ENCODE measurements at regions not wholly inside any gene's neighbourhood (a gene's known extent, or its start where the extent isn't known, plus 50 kb on each side); places are given as distances from the start of the nearest gene placed in this dataset.
"Not testable (repeated sequence)": the region's sequence is repeated elsewhere in the genome, so short reads cannot be mapped to it uniquely, and the experiment has no call there.

DNA sequence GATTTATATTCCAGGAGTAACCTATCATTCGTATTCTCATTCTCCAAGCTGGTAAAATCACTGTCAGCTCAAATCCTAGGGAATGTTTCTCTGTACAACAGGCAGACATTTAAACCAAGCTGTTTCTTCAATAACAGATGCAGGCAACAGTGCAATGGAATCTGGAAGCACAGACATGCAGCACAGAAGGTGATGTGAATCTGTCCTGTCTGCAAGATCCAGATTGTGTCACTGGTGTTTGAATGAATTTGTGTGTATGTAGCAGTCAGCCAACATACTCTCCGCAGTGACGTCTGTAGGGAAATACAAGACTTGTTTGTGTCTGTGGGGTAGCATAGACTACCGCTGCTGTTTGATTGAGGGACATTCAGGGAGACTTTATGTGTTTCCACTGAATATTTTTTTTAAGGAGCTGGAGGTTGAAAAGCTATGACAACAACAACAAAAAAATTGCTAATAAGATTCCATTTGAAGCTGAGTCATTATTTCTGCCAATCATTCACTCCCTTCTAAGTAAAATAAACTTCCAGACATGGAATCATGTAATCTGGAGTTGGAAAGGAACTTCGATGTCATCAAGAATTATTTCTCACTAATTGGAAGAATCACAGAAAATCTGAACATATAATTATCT lies 122.9 kb upstream of the MYO3A start:
- no peak for DNase-seq

DNA sequence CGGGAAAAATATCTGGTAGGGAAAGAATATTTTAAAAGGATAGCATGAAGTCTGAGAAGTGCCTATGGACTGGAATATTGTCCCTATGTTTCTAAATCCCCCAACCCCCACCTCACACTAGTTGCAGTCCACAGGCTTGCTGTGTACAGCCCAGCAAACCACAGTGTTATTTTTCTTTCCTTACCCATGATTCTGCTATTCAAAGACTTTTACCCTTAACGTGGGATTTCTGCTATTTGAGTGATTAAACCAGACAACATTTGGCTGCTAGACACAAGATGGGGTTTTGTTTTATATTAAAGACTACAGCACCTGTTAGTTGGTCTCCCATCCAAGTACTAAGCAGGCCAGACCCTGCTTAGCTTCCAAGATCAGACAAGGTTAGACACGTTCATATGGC lies 120.5 kb upstream of the MYO3A start:
- no peak for DNase-seq

DNA sequence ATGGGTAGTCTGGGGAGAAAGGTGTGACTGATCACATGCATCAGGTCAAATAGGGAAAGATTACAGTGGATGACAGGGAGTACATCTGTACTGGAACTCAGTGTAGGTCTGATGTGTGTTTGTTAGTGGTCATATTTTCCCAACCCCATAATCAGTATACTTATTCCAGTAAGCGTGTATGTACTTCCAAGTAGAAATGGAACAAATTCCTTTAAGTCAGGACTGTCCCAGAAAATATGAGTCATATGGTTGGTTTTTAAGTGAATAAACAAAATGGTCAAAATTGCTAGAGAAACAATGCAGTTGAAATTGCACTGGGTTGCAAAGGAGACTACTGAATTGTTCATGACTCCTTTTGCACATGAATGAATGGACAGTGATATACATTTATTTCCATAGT lies 118.8 kb upstream of the MYO3A start:
- no peak for DNase-seq

- peak; percentile 26 for DNase-seq
These were observed 117.8 kb upstream of the MYO3A start for GRCh38 chr10:25815999-25816768.

GRCh38 chr10:25817200-25817599 lies 116.8 kb upstream of the MYO3A start:
- DNase-seq, result no peak

DNA sequence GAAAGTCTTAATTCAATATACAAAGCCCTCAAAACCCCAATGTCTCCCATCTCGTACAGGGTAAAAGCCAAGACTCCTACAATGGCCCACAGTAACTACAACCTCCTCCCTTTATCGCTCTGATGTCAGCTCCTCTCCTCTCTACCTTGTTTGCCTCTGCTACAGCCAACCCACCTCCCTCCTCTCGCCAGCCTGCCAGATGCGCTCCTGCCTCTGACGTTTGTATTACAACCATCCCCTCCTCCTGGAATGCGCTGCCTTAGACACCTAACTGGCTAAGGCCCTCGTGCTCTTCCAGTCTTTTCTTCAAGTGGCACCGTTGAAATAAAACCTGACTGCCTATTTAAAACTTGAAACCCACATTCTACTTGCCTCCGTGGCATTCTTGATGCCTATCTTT lies 115.3 kb upstream of the MYO3A start:
- no peak for DNase-seq

DNA sequence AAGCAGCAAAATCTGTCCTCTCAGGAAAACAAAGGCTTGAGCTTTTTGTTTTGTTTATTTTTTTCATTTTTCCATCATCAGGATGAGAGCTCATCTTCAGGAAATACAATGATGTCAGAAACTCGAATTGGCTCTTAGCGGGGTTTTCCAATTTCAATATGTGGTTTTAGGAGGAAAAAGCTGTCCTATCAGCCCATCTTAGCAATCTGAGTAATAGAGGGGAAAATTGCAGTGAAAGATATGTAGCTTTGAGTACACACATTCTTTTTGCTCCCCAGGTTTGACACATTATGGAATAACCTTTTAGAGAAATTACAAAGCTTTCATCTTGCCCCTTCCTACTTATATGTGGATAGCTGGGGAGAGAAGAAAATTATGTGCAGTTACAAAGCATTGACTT lies 113.6 kb upstream of the MYO3A start:
- no peak for DNase-seq

- DNase-seq, result peak; percentile 81
These were observed 113.2 kb upstream of the MYO3A start for GRCh38 chr10:25820874-25821273.

- DNase-seq, result no peak
These were observed 110.0 kb upstream of the MYO3A start for GRCh38 chr10:25824050-25824449.

DNA sequence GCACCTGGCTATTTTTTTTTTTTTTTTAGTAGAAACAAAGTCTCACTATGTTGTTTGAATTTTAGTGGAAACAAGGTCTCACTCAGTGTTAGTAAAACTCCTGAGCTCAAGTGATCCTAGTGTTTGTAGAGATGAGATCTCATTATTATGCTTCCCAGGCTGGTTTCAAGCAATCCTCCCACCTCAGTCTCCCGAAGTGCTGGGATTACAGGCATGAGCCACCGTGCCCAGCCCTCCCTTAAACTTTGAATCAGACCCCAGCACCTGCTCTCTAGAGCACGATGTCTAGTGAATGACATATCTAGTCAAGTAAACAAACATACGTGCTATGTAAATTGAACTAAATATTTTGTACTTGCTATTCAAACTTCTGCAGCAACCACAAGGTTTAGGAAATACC lies 105.6 kb upstream of the MYO3A start:
- DNase-seq, result no peak

- DNase-seq, result no peak
These were observed 102.9 kb upstream of the MYO3A start for GRCh38 chr10:25831080-25831479.

- DNase-seq, result no peak
These were observed 94.3 kb upstream of the MYO3A start for GRCh38 chr10:25839683-25840082.

- DNase-seq, result not testable (repeated sequence)
These were observed 93.2 kb upstream of the MYO3A start for GRCh38 chr10:25840875-25841274.

GRCh38 chr10:25842146-25842545 lies 91.9 kb upstream of the MYO3A start:
- no peak for DNase-seq

GRCh38 chr10:25843551-25844170 lies 90.4 kb upstream of the MYO3A start:
- no peak for DNase-seq

DNA sequence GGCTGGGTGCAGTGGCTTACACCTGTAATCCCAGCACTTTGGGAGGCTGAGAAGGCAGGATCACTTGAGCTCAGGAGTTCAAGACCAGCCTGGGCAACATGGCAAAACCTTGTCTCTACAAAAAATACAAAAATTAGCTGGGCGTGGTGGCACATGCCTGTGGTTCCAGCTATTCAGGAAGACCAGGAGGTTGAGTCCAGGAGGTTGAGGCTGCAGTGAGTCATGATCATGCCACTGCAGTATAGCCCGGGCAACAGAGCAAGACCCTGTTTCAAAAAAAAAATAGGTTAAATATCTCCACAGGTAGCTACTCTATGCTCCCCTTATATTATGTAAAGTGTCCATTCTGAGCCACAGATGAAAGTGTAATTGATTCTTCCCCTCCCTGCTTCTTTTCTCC lies 89.3 kb upstream of the MYO3A start:
- DNase-seq, result not testable (repeated sequence)

- DNase-seq, result no peak
These were observed 84.8 kb upstream of the MYO3A start for GRCh38 chr10:25849268-25849667.

DNA sequence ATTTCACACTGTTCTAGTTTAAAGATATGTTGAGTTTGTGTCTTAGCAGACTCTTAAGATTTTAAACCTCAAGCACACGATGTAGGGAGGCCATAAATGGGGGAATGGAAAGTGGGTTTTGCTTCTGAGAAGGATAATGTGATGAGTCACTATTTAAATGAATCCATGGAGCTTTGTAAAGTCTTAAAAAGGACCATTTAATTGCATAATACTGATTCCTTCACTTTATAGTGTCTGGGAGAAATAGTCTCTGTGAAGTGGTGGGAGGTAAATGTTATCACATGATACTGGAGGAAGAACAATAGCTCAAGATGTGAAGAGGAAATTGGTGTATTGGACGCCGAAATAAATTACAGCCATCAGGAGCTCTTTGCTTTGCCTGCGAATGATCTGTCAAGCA lies 84.0 kb upstream of the MYO3A start:
- no peak for DNase-seq

- DNase-seq, result no peak
These were observed 82.5 kb upstream of the MYO3A start for GRCh38 chr10:25851548-25851947.

GRCh38 chr10:25852364-25852941 lies 81.6 kb upstream of the MYO3A start:
- DNase-seq, result no peak

DNA sequence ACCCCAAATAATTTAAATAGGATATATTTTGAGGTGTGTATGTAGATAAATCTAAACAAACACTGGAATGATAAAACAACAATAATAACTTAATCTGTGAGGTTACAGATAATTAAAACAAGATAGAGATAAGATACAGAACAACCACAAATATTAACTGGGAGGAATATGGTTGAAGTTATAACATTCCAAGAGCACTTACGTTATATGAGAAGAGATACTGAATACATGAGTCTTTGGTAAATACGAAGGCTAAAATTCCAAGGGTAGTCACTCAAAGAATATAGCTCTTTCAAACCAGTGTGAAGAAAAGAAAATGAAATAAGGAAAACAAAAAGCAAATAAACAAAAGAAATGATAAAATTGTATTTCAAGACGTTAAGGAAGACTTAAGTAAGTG lies 76.0 kb upstream of the MYO3A start:
- DNase-seq, result no peak

DNA sequence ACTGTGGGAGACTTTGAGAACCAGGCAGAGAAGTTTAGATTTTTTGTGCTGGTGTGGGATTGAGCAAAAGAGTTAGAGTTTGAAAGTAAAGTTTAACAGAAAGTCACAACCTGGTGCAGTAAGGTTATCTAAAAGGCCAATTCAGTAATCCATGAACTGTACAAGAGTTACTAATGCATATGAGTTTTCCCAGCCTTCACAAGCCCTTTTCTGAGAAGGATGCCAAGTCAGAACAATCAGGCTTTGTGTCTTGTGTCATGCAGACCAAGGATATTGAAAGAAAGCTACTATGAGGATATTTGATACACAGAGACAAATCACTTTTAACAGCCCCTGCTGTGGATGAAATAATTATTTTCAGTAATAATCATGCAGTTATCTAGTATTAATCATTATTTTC lies 68.8 kb upstream of the MYO3A start:
- DNase-seq, result no peak

GRCh38 chr10:25867321-25867720 lies 66.7 kb upstream of the MYO3A start:
- DNase-seq, result no peak

- DNase-seq, result no peak
These were observed 64.9 kb upstream of the MYO3A start for GRCh38 chr10:25869067-25869591.

Measured in retina (tissue), 1 donor.